ENCODE measurements at regions not wholly inside any gene's neighbourhood (a gene's known extent, or its start where the extent isn't known, plus 50 kb on each side); places are given as distances from the start of the nearest gene placed in this dataset.

DNA sequence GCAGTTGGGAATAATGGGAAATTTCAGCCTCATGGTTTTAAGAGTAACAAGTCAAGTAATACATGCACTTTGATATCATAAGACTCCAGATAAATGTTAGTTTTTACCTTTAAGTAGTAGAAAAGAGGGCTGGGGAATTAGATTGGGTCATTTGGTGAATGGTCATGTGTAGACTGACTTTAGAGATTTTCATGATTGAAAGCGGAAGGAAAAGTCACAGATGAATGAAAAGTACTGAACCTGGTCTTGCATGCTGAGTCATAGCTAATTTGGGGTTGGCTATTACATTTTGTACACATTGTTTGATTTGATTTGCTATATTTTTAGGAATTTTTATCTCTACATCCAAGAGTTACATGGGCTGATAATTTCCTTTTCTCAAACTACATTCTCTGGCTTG lies 539.4 kb upstream of the SPHKAP start:
- H3K9me3 ChIP-seq (ENCODE audit: insufficient read depth, low read depth, low read length) = no peaks in the 10 kb centered on the region
- H3F3A ChIP-seq (ENCODE audit: low read depth) = no peaks in the 10 kb centered on the region
- H3K79me2 ChIP-seq (ENCODE audit: insufficient read depth, low read length) = no peaks in the 10 kb centered on the region
- H4K20me1 ChIP-seq (ENCODE audit: insufficient read depth, low read length, poor library complexity, severe bottlenecking) = no peaks in the 10 kb centered on the region
- H3K4me2 ChIP-seq (ENCODE audit: low read depth, low read length, poor library complexity, severe bottlenecking) = no peak overlapping the region
- H3K27me3 ChIP-seq (ENCODE audit: insufficient read depth, low read length, poor library complexity, severe bottlenecking) = no peaks in the 10 kb centered on the region
- H3K9ac ChIP-seq (ENCODE audit: low read depth, low read length, poor library complexity, severe bottlenecking) = no peak overlapping the region
- H3K36me3 ChIP-seq (ENCODE audit: insufficient read depth, low read length) = no peaks in the 10 kb centered on the region
- no peaks in the 10 kb centered on the region for H3K9me2 ChIP-seq (replicated peaks; ENCODE audit: low read depth, low read length)
- no peak overlapping the region for H3K4me3 ChIP-seq (ENCODE audit: low read length, poor library complexity, severe bottlenecking)
- no peak overlapping the region for H2AFZ ChIP-seq (ENCODE audit: low read length)
- no peaks in the 10 kb centered on the region for H3K4me1 ChIP-seq (ENCODE audit: insufficient read depth, low read length, poor library complexity, severe bottlenecking)
- TF ChIP-seq EZH2phosphoT487 (IDR thresholded peaks at IDR 0.05; ENCODE audit: borderline replicate concordance) = no peak
- TF ChIP-seq, protein P1, sequence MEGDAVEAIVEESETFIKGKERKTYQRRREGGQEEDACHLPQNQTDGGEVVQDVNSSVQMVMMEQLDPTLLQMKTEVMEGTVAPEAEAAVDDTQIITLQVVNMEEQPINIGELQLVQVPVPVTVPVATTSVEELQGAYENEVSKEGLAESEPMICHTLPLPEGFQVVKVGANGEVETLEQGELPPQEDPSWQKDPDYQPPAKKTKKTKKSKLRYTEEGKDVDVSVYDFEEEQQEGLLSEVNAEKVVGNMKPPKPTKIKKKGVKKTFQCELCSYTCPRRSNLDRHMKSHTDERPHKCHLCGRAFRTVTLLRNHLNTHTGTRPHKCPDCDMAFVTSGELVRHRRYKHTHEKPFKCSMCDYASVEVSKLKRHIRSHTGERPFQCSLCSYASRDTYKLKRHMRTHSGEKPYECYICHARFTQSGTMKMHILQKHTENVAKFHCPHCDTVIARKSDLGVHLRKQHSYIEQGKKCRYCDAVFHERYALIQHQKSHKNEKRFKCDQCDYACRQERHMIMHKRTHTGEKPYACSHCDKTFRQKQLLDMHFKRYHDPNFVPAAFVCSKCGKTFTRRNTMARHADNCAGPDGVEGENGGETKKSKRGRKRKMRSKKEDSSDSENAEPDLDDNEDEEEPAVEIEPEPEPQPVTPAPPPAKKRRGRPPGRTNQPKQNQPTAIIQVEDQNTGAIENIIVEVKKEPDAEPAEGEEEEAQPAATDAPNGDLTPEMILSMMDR (conservative IDR thresholded peaks at IDR 0.05; ENCODE audit: low read length) = no peak

DNA sequence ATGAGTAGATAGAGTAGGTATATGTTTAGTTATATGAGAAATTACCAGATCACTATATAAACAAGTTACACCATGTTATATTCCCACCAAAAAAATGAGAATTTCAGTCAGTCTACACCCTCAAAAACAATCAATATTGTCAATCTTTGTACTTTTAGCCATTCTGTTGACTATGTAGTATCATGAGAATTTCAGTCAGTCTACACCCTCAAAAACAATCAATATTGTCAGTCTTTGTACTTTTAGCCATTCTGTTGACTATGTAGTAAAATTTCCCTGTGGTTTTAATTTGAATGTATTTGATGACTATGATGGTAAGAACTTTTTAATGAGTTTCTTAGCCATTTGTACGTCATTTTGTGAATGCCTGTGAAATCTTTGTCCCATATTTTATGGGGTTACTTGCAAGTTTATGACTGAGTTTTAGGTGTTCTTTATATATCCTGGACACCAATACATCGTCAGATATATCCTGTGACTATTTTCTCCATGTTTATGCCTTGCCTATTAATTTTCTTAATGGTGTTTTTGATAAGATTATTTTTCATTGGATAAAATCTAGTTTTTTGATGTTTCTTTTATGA lies 528.4 kb upstream of the SPHKAP start:
- no peaks in the 10 kb centered on the region for H3K27me3 ChIP-seq (ENCODE audit: insufficient read depth, low read length, poor library complexity, severe bottlenecking)
- TF ChIP-seq EZH2phosphoT487 (IDR thresholded peaks at IDR 0.05; ENCODE audit: borderline replicate concordance) = no peak
- TF ChIP-seq, protein P1 (conservative IDR thresholded peaks at IDR 0.05; ENCODE audit: low read length) = no peak
- H3K9me2 ChIP-seq (replicated peaks; ENCODE audit: low read depth, low read length) = no peaks in the 10 kb centered on the region
- no peak overlapping the region for H3K9ac ChIP-seq (ENCODE audit: low read depth, low read length, poor library complexity, severe bottlenecking)
- no peaks in the 10 kb centered on the region for H3F3A ChIP-seq (ENCODE audit: low read depth)
- no peak overlapping the region for H3K4me2 ChIP-seq (ENCODE audit: low read depth, low read length, poor library complexity, severe bottlenecking)
- no peaks in the 10 kb centered on the region for H3K9me3 ChIP-seq (ENCODE audit: insufficient read depth, low read depth, low read length)
- H4K20me1 ChIP-seq (ENCODE audit: insufficient read depth, low read length, poor library complexity, severe bottlenecking) = no peaks in the 10 kb centered on the region
- peaks cover 4% of the 10 kb centered on the region for H3K4me1 ChIP-seq (ENCODE audit: insufficient read depth, low read length, poor library complexity, severe bottlenecking)
- H2AFZ ChIP-seq (ENCODE audit: low read length) = no peak overlapping the region
- no peak overlapping the region for H3K4me3 ChIP-seq (ENCODE audit: low read length, poor library complexity, severe bottlenecking)
- no peaks in the 10 kb centered on the region for H3K36me3 ChIP-seq (ENCODE audit: insufficient read depth, low read length)
- H3K79me2 ChIP-seq (ENCODE audit: insufficient read depth, low read length) = no peaks in the 10 kb centered on the region

DNA sequence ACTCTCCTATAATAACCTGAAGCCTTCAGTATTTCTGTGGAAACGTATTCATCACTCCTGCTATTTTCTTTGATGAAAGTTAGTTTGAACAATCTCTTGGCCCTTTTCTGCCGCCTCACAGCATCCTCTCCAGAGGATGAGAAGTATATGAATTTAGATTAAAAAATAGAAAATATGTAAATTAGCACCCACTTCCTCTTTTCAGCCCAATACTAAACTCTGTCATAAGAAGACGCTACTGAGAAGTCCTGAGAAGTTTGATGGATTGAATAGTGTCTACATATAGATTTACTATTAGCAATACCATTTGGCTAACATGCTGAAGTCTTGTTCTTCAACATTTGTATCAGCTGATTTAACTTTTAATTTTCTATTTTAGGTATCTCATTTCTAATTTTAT lies 526.4 kb upstream of the SPHKAP start:
- Histone ChIP-seq H4K20me1 (ENCODE audit: insufficient read depth, low read length, poor library complexity, severe bottlenecking) (no peaks in the 10 kb centered on the region), H3K36me3 (ENCODE audit: insufficient read depth, low read length) (no peaks in the 10 kb centered on the region), H3K9me2 (replicated peaks; ENCODE audit: low read depth, low read length) (no peaks in the 10 kb centered on the region), H3K4me1 (ENCODE audit: insufficient read depth, low read length, poor library complexity, severe bottlenecking) (peaks cover 4% of the 10 kb centered on the region), H3K79me2 (ENCODE audit: insufficient read depth, low read length) (no peaks in the 10 kb centered on the region), H3K9me3 (ENCODE audit: insufficient read depth, low read depth, low read length) (no peaks in the 10 kb centered on the region), H3F3A (ENCODE audit: low read depth) (no peaks in the 10 kb centered on the region), H3K27me3 (ENCODE audit: insufficient read depth, low read length, poor library complexity, severe bottlenecking) (no peaks in the 10 kb centered on the region), H3K9ac (ENCODE audit: low read depth, low read length, poor library complexity, severe bottlenecking) (no peak overlapping the region), H2AFZ (ENCODE audit: low read length) (no peak overlapping the region), H3K4me3 (ENCODE audit: low read length, poor library complexity, severe bottlenecking) (no peak overlapping the region), H3K4me2 (ENCODE audit: low read depth, low read length, poor library complexity, severe bottlenecking) (no peak overlapping the region)
- TF ChIP-seq EZH2phosphoT487 (IDR thresholded peaks at IDR 0.05; ENCODE audit: borderline replicate concordance) = no peak
- TF ChIP-seq, protein P1 (conservative IDR thresholded peaks at IDR 0.05; ENCODE audit: low read length) = no peak

Measured in Loucy (cell line).